ENCODE measurements at regions not wholly inside any gene's neighbourhood (a gene's known extent, or its start where the extent isn't known, plus 50 kb on each side); places are given as distances from the start of the nearest gene placed in this dataset.

DNA sequence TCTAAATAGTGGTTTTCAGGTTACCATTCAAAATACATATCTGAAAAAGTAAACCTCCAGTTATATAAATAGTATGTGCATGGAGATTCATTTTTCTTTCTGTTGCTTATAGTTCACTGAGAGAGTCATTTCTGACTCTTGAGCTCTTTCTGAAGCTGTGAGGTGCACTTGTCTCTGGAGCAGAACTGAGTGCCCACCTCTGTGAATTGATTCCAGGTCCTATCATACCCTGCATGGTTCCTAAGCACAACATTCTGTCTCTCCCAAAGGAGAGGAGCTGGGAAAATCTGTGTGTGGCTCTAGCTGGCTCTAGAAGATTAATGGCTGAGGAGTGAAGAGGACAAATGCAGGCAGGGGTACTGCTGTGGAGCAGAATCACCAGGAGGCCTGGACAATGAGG, 161.6 kb upstream of the HCCS start:
- peaks cover 0 to 16% (median 7%) of the 10 kb centered on the region in 8 donors for H3K9me3 ChIP-seq
- intact Hi-C loops (cut with DNase I; ENCODE audit: low total_unique reads), result no loop called here

DNA sequence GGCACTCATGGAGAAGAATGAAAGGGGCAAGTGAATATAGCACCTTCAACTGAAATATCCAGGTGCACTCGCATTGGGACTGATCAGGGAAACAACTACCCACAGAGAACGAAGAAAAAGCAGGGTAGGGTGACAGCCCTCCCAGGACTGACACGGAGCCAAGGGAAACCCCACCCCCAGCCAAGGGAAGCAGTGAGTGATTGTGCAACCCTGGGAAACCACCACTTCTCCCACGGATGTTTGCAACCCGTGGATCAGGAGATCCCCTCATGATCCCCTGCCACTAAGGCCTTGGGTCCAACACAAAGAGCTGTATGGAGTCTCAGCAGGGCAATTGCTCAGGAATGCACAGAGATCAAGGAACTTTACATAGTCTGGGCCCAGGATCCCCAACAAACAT, 158.5 kb upstream of the HCCS start:
- Histone ChIP-seq H3K9me3 (peaks cover 2 to 47% (median 27%) of the 10 kb centered on the region in 8 donors), H3K4me3 (no peak overlapping the region), H3K27me3 (replicated peaks in 1 of 7) (no peaks in the 10 kb centered on the region), H3K27ac (no peak overlapping the region), H3K4me1 (no peaks in the 10 kb centered on the region), H3K36me3 (no peaks in the 10 kb centered on the region)
- intact Hi-C loops (cut with DNase I; ENCODE audit: low total_unique reads), result no loop called here
- TF ChIP-seq, protein P1, sequence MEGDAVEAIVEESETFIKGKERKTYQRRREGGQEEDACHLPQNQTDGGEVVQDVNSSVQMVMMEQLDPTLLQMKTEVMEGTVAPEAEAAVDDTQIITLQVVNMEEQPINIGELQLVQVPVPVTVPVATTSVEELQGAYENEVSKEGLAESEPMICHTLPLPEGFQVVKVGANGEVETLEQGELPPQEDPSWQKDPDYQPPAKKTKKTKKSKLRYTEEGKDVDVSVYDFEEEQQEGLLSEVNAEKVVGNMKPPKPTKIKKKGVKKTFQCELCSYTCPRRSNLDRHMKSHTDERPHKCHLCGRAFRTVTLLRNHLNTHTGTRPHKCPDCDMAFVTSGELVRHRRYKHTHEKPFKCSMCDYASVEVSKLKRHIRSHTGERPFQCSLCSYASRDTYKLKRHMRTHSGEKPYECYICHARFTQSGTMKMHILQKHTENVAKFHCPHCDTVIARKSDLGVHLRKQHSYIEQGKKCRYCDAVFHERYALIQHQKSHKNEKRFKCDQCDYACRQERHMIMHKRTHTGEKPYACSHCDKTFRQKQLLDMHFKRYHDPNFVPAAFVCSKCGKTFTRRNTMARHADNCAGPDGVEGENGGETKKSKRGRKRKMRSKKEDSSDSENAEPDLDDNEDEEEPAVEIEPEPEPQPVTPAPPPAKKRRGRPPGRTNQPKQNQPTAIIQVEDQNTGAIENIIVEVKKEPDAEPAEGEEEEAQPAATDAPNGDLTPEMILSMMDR (IDR thresholded peaks at IDR 0.05 in 8 of 11, conservative IDR thresholded peaks at IDR 0.05 in 3 of 11), result no peak
- TF ChIP-seq POLR2A (IDR thresholded peaks at IDR 0.05), result no peak
- TF ChIP-seq POLR2AphosphoS5 (IDR thresholded peaks at IDR 0.05), result no peak
- DNase-seq, result no peak
- 17 to 54% (median 39%) methylated on average over 4 to 5 of the region's 5 CpGs for WGBS, 5 donors

More for the DNA sequence above, 161.6 kb upstream of the HCCS start:
- no peaks in the 10 kb centered on the region for H3K36me3 ChIP-seq
- no peak overlapping the region for H3K27ac ChIP-seq
- no peaks in the 10 kb centered on the region for H3K4me1 ChIP-seq
- TF ChIP-seq POLR2AphosphoS5 (IDR thresholded peaks at IDR 0.05), result no peak
- no peak for TF ChIP-seq POLR2A (IDR thresholded peaks at IDR 0.05)
- TF ChIP-seq, protein P1 (IDR thresholded peaks at IDR 0.05 in 8 of 11, conservative IDR thresholded peaks at IDR 0.05 in 3 of 11), result no peak
- DNase-seq, result no peak
- H3K27me3 ChIP-seq (replicated peaks in 1 of 7), result no peaks in the 10 kb centered on the region
- no peak overlapping the region for H3K4me3 ChIP-seq

DNA sequence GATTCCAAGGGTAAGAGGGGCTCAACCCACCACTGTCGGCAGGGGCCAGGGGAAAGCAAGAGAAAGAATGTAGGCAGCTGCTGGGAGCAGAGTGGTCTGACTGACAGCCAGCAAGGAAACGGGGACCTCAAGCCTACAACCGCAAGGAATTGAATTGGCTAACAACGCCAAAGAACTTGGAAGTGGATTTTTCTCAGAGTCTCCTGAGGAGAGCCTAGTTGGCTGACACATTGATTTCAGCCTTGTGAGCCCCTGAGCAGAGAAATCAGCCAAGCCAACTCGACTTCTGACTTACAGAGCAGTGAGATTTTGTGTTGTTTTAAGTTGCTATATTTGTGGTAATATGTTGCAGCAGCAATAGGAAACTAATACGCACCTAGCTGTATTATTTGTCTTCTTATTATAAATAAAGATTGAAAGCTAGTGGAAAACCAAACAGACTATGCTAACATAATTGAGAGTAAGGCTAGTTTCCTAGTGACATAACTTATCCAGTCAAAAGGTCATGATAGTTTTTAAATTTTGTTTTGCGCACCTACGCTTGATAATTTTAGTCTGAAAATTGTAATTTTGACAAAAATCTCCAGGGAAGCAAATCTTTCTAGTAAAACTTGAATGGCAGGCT, 145.8 kb upstream of the HCCS start:
- TF ChIP-seq, protein P1 (IDR thresholded peaks at IDR 0.05 in 8 of 11, conservative IDR thresholded peaks at IDR 0.05 in 3 of 11), result no peak
- TF ChIP-seq POLR2AphosphoS5 (IDR thresholded peaks at IDR 0.05) (no peak), POLR2A (IDR thresholded peaks at IDR 0.05) (no peak)
- DNase-seq, result no peak
- intact Hi-C loops (cut with DNase I; ENCODE audit: low total_unique reads), result no loop called here
- WGBS, 5 donors, result 74 to 98% (median 88%) methylated on average over 8 of the region's 8 CpGs
- Histone ChIP-seq H3K27ac (no peak overlapping the region), H3K4me1 (no peaks in the 10 kb centered on the region), H3K27me3 (replicated peaks in 1 of 7) (no peaks in the 10 kb centered on the region), H3K9me3 (peaks cover 0 to 5% (median 0%) of the 10 kb centered on the region in 8 donors), H3K36me3 (no peaks in the 10 kb centered on the region), H3K4me3 (no peak overlapping the region)

DNA sequence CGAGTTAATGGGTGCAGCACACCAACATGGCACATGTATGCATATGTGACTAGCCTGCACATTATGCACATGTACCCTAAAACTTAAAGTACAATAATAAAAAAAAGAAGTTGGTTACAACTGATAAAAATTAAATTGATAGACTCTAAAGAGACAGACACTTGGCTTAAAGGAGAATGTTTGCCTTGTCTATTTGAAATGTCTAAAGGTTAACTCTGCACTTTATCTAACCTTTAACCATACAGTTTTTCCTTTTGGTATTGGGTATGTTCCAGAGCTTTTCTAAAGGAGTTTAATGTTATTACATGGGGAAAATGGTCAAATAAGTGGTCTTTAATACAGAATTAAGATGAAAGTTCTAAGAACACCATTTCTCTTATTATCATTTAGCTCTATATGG, 145.1 kb upstream of the HCCS start:
- no peak for TF ChIP-seq POLR2AphosphoS5 (IDR thresholded peaks at IDR 0.05)
- no peak for TF ChIP-seq POLR2A (IDR thresholded peaks at IDR 0.05)
- TF ChIP-seq, protein P1 (IDR thresholded peaks at IDR 0.05 in 8 of 11, conservative IDR thresholded peaks at IDR 0.05 in 3 of 11), result no peak
- peaks cover 0 to 5% (median 0%) of the 10 kb centered on the region in 8 donors for H3K9me3 ChIP-seq
- no peaks in the 10 kb centered on the region for H3K27me3 ChIP-seq (replicated peaks in 1 of 7)
- no peaks in the 10 kb centered on the region for H3K4me1 ChIP-seq
- DNase-seq, result no peak
- 55 to 92% (median 75%) methylated on average over 1 of the region's 1 CpG for WGBS, 5 donors
- no peaks in the 10 kb centered on the region for H3K36me3 ChIP-seq
- intact Hi-C loops (cut with DNase I; ENCODE audit: low total_unique reads), result no loop called here
- H3K27ac ChIP-seq, result no peak overlapping the region
- H3K4me3 ChIP-seq, result no peak overlapping the region

Measured in spleen (tissue), 11 donors.